Omental fat pad (tissue), 3 donors: ENCODE measurements at regions not wholly inside any gene's neighbourhood (a gene's known extent, or its start where the extent isn't known, plus 50 kb on each side); places are given as distances from the start of the nearest gene placed in this dataset.

Experiments used
- ATAC-seq: fragments of 150-250 bp; one replicate; pipeline ENCODE4 v1.9.1; 2016; ENCODE audit warnings: mild to moderate bottlenecking, moderate library complexity; ENCODE audit not compliant: low FRiP score
- DNase-seq: peaks from one replicate; pipeline ENCODE4 v3.0.0-alpha.2; 2019; ENCODE audit warnings: low spot score
- TF ChIP-seq, protein P1 (sequence below), 3 donors: fragments of 450-650 bp; IDR thresholded peaks; one replicate each; pipeline ENCODE4 v1.5.1; 2016 to 2017; ENCODE audit warnings: antibody characterized with exemption in 3 of 3, mild to moderate bottlenecking in 3 of 3, moderate library complexity in 2 of 3

DNA sequence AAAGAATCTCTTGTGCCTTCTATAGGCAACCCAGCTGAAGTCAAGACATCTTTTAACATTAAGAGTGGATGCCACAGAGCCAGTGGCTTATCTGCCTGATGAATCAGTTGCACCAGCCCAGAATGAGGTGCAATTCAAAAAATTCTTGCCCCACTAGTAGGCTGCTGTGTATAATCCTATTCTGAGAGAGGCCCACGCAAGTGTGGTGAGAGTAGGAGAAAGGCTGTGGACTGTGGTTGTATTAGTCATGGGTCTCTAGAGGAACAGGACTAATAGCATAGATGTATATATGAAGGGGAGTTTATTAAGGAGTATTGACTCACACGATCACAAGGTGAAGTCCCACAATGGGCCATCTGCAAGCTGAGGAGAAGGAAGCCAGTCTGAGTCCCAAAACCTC lies 216.4 kb downstream of the LTN1 start:
- no peak for DNase-seq
- TF ChIP-seq, protein P1, sequence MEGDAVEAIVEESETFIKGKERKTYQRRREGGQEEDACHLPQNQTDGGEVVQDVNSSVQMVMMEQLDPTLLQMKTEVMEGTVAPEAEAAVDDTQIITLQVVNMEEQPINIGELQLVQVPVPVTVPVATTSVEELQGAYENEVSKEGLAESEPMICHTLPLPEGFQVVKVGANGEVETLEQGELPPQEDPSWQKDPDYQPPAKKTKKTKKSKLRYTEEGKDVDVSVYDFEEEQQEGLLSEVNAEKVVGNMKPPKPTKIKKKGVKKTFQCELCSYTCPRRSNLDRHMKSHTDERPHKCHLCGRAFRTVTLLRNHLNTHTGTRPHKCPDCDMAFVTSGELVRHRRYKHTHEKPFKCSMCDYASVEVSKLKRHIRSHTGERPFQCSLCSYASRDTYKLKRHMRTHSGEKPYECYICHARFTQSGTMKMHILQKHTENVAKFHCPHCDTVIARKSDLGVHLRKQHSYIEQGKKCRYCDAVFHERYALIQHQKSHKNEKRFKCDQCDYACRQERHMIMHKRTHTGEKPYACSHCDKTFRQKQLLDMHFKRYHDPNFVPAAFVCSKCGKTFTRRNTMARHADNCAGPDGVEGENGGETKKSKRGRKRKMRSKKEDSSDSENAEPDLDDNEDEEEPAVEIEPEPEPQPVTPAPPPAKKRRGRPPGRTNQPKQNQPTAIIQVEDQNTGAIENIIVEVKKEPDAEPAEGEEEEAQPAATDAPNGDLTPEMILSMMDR (IDR thresholded peaks at IDR 0.05) = no peak
- ATAC-seq = no peak

DNA sequence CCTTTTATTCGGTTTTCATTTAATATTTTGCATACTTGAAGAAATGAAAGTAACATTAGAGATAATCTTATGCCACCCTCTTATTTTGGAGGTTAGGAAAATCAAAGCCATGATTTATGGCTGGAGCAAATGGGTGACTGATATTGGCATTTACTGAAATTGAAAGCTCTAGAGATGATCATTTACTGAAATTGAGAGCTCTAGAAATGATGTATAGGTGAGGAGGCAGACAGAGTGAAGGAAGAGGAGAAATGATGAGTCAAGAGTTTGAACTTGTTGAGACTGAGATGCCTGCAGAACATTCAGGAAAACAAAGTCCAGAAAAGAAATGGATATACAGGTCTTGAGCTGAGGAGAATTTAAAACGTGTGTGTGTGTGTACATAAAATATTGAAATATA lies 217.6 kb downstream of the LTN1 start:
- DNase-seq = no peak
- no peak for ATAC-seq
- TF ChIP-seq, protein P1 (IDR thresholded peaks at IDR 0.05) = no peak

DNA sequence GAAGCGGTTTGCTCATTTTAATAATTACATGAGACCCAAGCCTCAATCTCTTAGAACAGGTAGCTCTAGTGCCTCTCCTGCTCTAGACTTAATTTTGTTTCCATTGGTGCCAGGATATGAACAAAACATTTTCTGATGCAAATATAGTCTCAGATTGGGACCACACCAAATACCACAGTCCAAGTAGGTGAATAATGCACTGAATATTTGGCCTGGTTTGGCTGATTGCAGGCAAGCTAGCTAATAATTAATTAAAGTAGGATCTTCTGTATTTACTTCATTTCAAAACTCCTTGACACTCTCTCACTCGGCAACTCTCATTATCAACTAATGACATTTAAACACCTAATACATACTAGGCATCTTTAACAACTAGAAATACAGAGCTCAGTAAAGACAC lies 219.6 kb downstream of the LTN1 start:
- ATAC-seq = no peak

DNA sequence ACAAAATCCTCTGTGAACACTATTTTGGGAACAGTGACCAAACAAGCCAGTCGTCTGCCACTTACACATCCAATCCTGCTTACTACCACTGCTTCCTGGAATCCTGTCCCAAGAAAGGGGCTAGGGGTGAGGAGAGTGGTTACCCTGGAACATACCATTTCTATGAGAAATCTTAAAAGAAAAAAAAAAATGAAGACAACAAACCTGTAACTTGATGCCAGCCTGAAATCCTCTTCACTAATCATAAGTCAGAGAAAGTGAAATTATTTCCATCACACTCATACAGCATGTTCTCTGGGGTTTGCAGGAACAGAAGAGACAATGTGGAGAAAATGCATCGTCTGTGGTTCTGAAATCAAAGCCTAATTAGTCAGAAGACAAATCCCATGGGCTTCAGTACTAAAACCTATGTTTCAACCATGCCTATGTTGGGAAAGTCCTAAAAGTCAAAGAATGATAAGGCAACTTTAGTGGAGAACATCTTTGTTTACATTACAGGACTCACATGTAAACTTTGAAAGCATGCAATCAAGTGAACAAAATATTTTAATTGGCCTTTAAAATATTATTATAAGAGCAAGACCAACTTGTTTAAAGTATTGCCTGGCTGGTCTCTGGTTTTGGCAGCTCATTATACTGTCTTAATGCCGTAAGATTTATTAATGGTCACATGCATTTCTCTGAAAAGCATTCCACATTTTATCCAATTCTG lies 220.7 kb downstream of the LTN1 start:
- no peak for DNase-seq
- ATAC-seq = peak; percentile 48
- TF ChIP-seq, protein P1 (IDR thresholded peaks at IDR 0.05) = no peak

More for the DNA sequence above, 219.6 kb downstream of the LTN1 start:
- DNase-seq = no peak
- TF ChIP-seq, protein P1 (IDR thresholded peaks at IDR 0.05) = no peak

DNA sequence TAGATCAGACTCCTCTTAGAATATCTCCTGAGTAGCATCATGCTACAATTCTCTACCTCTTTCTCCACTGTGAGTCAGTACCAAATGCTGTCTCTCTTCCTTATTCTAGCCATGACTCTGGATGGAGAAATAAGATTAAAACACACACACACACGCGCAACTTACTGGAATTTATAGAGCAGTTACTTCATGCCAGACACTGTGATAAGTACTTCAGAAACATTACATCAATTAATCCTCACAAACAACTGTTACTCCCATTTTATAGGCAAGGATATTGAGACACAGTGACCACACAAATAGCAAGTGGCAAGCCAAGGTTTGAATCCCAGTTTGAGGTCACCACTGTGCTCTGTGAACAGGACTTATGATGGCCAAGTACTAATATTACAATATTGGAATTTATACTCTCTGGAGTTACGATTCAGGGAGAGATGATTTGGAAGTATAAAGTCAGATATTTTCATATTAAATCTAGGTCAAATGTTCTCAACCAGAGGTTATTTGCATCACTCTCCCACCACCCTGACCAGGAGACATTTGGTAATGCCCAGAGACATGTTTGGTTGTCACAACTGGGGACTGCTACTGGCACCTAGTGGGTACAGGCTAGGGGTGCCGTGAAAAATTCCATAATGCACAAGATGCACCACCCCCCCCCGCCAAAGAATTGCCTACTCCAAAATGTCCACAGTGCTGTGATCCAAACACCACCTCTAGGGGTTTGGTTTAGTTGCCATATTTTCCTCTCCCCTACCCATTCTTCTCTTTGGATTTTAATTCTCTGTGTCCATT lies 221.6 kb downstream of the LTN1 start:
- DNase-seq = no peak
- peak; percentile 84 for ATAC-seq
- TF ChIP-seq, protein P1 (IDR thresholded peaks at IDR 0.05) = no peak

DNA sequence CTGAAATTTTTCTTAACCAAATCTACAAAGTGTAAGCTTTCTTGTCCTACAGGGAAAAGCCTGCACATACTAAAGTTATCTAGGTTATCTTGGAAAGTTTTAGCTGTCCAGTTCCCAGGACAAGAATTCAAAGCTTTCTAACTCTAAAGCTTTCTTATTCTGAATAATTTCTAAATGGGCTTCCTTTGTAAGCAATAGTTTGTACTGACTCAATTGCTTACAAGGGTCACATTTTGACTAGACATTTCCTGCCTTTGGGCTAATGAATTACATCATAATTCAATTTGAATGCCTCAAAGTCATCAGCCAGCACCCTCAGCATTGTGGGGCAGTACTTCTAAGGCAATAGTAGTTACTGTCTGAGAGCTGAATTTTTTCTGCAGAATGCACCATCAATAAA lies 223.0 kb downstream of the LTN1 start:
- no peak for ATAC-seq
- DNase-seq = no peak
- TF ChIP-seq, protein P1 (IDR thresholded peaks at IDR 0.05) = no peak

DNA sequence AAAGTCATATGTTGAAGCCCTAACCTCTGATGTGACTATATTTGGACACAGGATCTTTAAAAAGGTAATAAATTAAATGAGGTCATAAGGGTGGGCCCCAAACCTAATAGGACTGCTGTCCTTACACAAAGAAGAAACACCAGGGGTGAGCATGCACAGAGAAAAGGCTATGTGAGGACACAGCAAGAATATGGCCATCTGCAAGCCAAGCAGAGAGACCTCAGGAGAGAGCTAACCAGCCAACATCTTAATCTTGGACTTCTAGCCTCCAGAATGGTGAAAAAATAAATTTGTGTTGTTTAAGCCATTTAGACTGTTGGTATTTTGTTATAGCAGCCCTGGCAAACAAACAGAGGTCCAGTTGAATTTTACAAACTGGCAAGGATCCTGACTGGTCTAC lies 223.9 kb downstream of the LTN1 start:
- no peak for DNase-seq
- TF ChIP-seq, protein P1 (IDR thresholded peaks at IDR 0.05) = no peak
- ATAC-seq = no peak
